ENCODE measurements at regions not wholly inside any gene's neighbourhood (a gene's known extent, or its start where the extent isn't known, plus 50 kb on each side); places are given as distances from the start of the nearest gene placed in this dataset.
A peak's percentile ranks its signal among the peaks of the same experiment; 100 is the strongest.

DNA sequence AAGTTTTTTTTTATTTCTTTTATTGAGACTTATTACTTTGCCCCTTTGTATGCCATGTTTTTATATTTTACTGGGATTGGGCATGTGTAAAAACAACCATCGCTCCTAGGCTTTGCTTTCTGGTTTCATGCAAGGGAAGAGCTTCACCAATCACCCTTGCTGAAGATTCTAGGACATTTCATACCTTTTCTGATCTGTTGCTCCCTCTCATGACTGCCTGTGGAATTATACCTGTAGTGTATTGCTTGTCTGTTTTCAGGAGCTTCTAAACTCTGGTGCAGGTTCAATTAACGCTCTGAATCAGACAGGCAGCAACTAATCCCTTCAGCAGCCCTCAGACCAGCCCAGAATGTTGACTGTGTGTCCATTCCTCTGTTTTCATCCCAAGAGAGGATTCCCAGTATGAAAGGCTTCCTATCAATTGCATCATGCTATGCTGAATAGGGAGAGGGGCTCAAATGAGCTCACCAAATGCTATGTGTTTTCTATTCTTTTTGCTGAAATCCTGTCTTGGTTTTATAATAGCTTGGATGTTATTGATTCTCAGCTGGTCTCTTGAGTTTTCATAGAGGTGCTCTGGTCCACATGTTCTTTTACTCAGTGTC lies 572.9 kb upstream of the CDH6 start:
- H3K27ac ChIP-seq: no peak overlapping the region
- TF ChIP-seq, protein P1, sequence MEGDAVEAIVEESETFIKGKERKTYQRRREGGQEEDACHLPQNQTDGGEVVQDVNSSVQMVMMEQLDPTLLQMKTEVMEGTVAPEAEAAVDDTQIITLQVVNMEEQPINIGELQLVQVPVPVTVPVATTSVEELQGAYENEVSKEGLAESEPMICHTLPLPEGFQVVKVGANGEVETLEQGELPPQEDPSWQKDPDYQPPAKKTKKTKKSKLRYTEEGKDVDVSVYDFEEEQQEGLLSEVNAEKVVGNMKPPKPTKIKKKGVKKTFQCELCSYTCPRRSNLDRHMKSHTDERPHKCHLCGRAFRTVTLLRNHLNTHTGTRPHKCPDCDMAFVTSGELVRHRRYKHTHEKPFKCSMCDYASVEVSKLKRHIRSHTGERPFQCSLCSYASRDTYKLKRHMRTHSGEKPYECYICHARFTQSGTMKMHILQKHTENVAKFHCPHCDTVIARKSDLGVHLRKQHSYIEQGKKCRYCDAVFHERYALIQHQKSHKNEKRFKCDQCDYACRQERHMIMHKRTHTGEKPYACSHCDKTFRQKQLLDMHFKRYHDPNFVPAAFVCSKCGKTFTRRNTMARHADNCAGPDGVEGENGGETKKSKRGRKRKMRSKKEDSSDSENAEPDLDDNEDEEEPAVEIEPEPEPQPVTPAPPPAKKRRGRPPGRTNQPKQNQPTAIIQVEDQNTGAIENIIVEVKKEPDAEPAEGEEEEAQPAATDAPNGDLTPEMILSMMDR (conservative IDR thresholded peaks at IDR 0.05): no peak

DNA sequence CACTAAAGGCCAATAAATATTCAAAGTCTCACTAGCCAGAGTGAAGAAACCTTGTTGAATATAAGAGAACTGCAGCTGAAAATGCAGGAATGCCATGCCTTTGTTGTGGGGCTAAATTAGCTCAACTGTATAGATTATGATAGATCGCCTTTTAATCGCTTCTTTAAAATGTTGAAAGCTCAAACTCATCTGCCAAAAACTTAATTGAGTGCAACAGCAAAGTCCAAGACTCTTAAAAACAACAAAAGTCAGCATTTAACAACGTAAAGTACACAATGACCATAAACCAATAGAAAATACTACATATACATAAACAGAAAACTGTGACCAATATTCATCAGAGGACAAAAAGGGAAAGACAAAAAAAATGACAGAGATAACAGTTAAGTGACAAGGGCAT lies 585.0 kb upstream of the CDH6 start:
- TF ChIP-seq, protein P1 (conservative IDR thresholded peaks at IDR 0.05): no peak
- H3K27ac ChIP-seq: no peak overlapping the region

DNA sequence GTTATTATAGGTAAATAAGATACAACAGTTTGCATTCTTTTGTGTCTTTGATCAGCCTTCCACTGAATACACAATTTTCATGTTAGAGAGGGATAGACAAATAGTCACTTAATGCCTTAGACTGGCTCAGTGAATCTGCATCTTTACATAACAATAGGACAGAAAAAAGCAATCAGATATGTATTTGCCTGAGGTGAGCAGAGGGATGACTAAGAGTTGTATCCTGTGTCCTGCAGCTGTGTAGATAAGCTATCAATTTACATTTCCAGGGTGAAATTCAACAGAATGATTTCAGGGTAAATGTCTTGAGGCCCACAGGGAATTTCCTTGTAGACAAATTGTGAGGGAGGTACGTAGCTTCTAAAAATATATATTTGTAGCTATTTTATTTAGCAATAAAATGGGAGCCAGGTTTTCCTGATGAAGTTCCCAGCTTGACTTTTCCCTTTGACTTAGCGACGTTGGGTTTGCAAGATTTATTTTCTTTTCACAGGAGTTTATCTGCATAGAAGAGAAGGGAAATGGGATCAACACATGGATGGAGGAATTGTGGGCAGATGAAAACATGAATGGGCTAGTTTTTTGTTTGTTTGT lies 586.1 kb upstream of the CDH6 start:
- TF ChIP-seq, protein P1 (conservative IDR thresholded peaks at IDR 0.05): no peak
- no peak overlapping the region for H3K27ac ChIP-seq

DNA sequence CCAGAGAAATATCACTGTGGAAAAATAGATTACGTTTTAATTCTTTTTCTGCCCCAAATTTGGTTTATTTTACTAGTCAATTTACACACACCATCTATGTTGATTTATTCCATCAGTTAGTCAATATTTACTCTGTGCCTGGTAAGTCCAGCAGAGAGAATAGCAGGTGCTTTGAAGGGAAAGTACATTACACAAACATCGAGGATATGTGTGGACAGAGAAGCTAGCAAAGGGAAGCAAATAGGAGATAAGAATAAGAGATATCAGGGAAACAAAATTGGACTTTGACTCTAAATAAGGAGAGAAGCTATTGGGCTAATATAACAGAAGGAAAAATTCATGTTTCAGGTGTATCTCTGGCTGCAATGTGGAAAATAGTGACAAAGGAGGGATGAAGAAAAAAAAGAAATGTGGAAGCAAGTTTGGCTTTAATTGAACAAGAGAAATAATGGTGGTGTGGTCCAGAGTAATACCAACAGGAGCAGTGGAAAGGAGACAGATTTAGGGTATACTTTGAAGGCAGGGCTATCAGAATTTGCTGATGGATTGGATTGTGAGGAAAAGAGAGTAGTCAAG lies 587.7 kb upstream of the CDH6 start:
- TF ChIP-seq, protein P1 (conservative IDR thresholded peaks at IDR 0.05): no peak
- H3K27ac ChIP-seq: peak overlapping the region; percentile 74

DNA sequence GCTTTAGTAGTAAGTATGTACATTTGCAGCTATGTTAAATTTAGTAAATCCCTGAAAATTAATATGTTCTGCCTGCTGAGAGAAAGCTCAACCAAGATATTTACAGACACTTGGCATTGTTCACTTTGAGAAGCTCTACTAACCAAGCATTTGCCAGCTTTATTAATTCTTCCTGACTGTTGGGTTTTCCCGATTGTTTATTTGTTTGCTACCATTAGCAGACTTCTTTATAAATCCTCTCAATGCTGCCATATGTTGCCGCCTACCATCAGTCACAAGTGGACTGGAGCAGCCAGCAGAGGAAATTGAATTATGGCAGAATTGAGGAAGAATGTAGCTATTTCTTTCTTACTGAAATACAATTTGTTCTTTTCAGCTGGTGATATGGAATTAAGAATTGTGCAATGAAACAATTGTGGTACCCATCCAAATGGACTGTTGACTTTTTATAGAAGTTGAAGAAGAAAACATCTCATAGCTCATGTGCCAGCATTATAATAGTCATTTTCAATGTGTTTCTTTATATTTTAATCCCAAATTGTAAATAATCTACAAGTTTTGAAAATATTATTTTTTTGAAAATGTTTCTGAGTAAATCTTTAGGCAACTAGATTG lies 588.7 kb upstream of the CDH6 start:
- H3K27ac ChIP-seq: peak overlapping the region; percentile 74; the same call in 1 of the 2 replicates
- TF ChIP-seq, protein P1 (conservative IDR thresholded peaks at IDR 0.05): no peak

DNA sequence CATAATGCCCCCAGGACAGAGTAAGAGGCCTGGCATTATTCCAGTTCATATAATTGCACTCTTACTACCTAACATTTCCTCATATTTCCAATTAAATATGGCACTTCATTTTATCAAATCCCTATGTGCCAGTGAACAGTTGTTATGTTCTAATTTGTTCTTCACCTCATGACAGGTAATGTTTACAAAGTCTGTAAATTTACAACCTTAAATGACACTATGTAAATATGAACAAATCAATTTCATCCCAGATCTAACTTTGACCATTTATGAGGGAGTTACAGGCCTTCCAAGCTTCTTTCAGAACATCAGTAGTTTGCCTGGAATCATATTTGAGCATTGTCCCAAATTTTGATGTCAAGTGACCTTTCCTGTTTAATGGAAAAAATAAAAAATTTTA lies 592.6 kb upstream of the CDH6 start:
- TF ChIP-seq, protein P1 (conservative IDR thresholded peaks at IDR 0.05): no peak
- H3K27ac ChIP-seq: peak overlapping the region; percentile 56

DNA sequence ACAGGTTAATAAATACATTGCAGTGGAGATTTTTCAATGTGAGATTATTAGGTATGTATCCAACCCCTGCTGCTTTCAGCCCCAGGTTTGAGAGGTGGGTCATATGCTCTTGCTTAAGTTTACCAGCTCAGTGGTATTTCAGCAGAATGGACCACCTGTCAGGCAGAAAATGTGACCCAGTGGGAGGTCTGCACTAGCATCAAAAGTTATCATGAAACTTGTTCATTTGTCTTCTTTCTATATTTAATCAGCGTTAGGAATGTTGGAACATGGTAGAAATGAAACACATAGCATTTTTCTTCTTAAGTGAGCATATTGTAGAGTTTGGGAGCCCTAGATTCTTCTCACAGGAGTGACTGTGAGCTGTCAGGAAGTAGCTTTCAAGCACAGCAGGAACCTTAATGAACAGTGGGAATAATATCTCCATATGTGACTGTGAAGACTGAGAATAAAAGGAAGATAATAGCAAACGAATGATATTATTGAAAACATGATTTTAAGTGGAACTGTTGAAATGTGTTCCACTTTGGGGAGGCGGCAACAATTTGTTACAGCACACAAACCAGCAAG lies 596.9 kb upstream of the CDH6 start:
- no peak overlapping the region for H3K27ac ChIP-seq
- TF ChIP-seq, protein P1 (conservative IDR thresholded peaks at IDR 0.05): no peak

Measured in VCaP (cell line).